K562 (cell line): ENCODE measurements at regions not wholly inside any gene's neighbourhood (a gene's known extent, or its start where the extent isn't known, plus 50 kb on each side); places are given as distances from the start of the nearest gene placed in this dataset.

Source experiments
- CREB1 ChIP-seq, 2 experiments: sonication (generic) in 1 of 2; formaldehyde crosslinking in 1 of 2; IDR thresholded peaks; 2 replicates each; pipeline versions ENCODE4 v1.6.1 to v1.8.0; 2012 to 2022; ENCODE audit warnings: inconsistent platforms in 1 of 2, mild to moderate bottlenecking in 1 of 2, missing genetic modification reagents in 1 of 2, moderate library complexity in 1 of 2
- CREM ChIP-seq: IDR thresholded peaks from 2 replicates; pipeline ENCODE4 v1.6.1; 2014; ENCODE audit warnings: antibody characterized with exemption, low read depth
- FOXK1 ChIP-seq: sonication (generic); formaldehyde crosslinking; IDR thresholded peaks from 2 replicates; pipeline ENCODE4 v1.8.0; 2022; ENCODE audit warnings: missing genetic modification reagents, mild to moderate bottlenecking, borderline replicate concordance
- HEY1 ChIP-seq: fragments of 250-450 bp; sonication (Bioruptor Pico); IDR thresholded peaks from 2 replicates; pipeline ENCODE4 v1.5.0; 2020; ENCODE audit warnings: mild to moderate bottlenecking, moderate library complexity, borderline replicate concordance
- HSF4 ChIP-seq: fragments of 250-450 bp; sonication (Bioruptor Pico); IDR thresholded peaks from 2 replicates; pipeline ENCODE4 v2.1.2; 2022; ENCODE audit warnings: mild to moderate bottlenecking, moderate library complexity, borderline replicate concordance
- LEF1 ChIP-seq: fragments of 450-650 bp; IDR thresholded peaks from 2 replicates; pipeline ENCODE4 v1.6.1; 2016; ENCODE audit warnings: mild to moderate bottlenecking
- MTA3 ChIP-seq: fragments of 450-650 bp; formaldehyde crosslinking; IDR thresholded peaks from 2 replicates; pipeline ENCODE4 v1.6.1; 2017; ENCODE audit warnings: mild to moderate bottlenecking, borderline replicate concordance
- NCOA1 ChIP-seq: fragments of 450-650 bp; IDR thresholded peaks from 2 replicates; pipeline ENCODE4 v1.6.1; 2016; ENCODE audit warnings: low read depth
- RAD21 ChIP-seq, 2 experiments: fragments of 250-450 bp in 1 of 2; fragments of 450-650 bp in 1 of 2; sonication (Bioruptor Pico) in 1 of 2; formaldehyde crosslinking in 1 of 2; IDR thresholded peaks in 1 of 2; conservative IDR thresholded peaks in 1 of 2; 2 replicates each; pipeline versions ENCODE4 v1.4.0 to v1.8.0; 2020 to 2022; ENCODE audit warnings: mild to moderate bottlenecking in 2 of 2, moderate library complexity in 1 of 2
- SIRT6 ChIP-seq: IDR thresholded peaks from one replicate; pipeline ENCODE4 v1.6.1; 2012; ENCODE audit warnings: low read depth, mild to moderate bottlenecking, control low read depth, inconsistent platforms, low read length, moderate library complexity
- SLC30A9 ChIP-seq: fragments of 250-450 bp; sonication (Bioruptor Pico); IDR thresholded peaks from 2 replicates; pipeline ENCODE4 v1.8.0; 2022; ENCODE audit warnings: mild to moderate bottlenecking, moderate library complexity
- SMARCE1 ChIP-seq: fragments of 450-650 bp; IDR thresholded peaks from 2 replicates; pipeline ENCODE4 v1.7.1; 2016; ENCODE audit warnings: mild to moderate bottlenecking
- SP2 ChIP-seq: IDR thresholded peaks from 2 replicates; pipeline ENCODE4 v1.6.1; 2011; ENCODE audit warnings: mild to moderate bottlenecking, low read depth, low read length, moderate library complexity; ENCODE audit not compliant: poor library complexity, severe bottlenecking; ENCODE audit errors: extremely low read depth
- USF1 ChIP-seq: sonication (generic); formaldehyde crosslinking; IDR thresholded peaks from 2 replicates; pipeline ENCODE4 v1.9.0; 2022; ENCODE audit warnings: mild to moderate bottlenecking, missing genetic modification reagents
- ZNF175 ChIP-seq: fragments of 200-800 bp; sonication (Bioruptor generic); IDR thresholded peaks from 2 replicates; pipeline ENCODE4 v1.6.1; 2016; ENCODE audit warnings: low read depth, mild to moderate bottlenecking, missing genetic modification characterization, missing compliant biosample characterization
- ZNF253 ChIP-seq: fragments of 250-450 bp; sonication (Bioruptor Pico); conservative IDR thresholded peaks from 2 replicates; pipeline ENCODE4 v1.6.1; 2021; ENCODE audit warnings: mild to moderate bottlenecking
- ZNF3 ChIP-seq: fragments of 250-450 bp; sonication (Bioruptor Pico); IDR thresholded peaks from 2 replicates; pipeline ENCODE4 v1.5.0; 2021; ENCODE audit warnings: mild to moderate bottlenecking, moderate library complexity
- ZNF324 ChIP-seq: fragments of 250-450 bp; sonication (Bioruptor Pico); IDR thresholded peaks from 2 replicates; pipeline ENCODE4 v1.4.0; 2020; ENCODE audit warnings: mild to moderate bottlenecking
- ZNF431 ChIP-seq: sonication (generic); formaldehyde crosslinking; IDR thresholded peaks from 2 replicates; pipeline ENCODE4 v1.8.0; 2022; ENCODE audit warnings: mild to moderate bottlenecking, missing genetic modification reagents
- ZNF551 ChIP-seq: fragments of 250-450 bp; sonication (Bioruptor Pico); IDR thresholded peaks from 2 replicates; pipeline ENCODE4 v1.5.0; 2021; ENCODE audit warnings: mild to moderate bottlenecking, moderate library complexity
- ZNF584 ChIP-seq: fragments of 200-800 bp; sonication (Bioruptor generic); IDR thresholded peaks from 2 replicates; pipeline ENCODE4 v1.6.1; 2016; ENCODE audit warnings: low read depth, mild to moderate bottlenecking, missing genetic modification characterization, missing compliant biosample characterization
- ZNF695 ChIP-seq: fragments of 450-650 bp; formaldehyde crosslinking; IDR thresholded peaks from 2 replicates; pipeline ENCODE4 v1.4.0; 2020; ENCODE audit warnings: mild to moderate bottlenecking, moderate library complexity
- ZNF780A ChIP-seq: fragments of 250-450 bp; sonication (Bioruptor Pico); IDR thresholded peaks from 2 replicates; pipeline ENCODE4 v1.5.0; 2021; ENCODE audit warnings: mild to moderate bottlenecking
- TF ChIP-seq, protein P1 (sequence below), 3 experiments: fragments of 200-800 bp in 1 of 3; fragments of 250-450 bp in 1 of 3; fragments of 450-650 bp in 1 of 3; sonication (Bioruptor Pico) in 1 of 3; sonication (Bioruptor generic) in 1 of 3; formaldehyde crosslinking in 1 of 3; IDR thresholded peaks; 2 replicates each; pipeline versions ENCODE4 v1.6.1 to v1.8.0; 2016 to 2022; ENCODE audit warnings: mild to moderate bottlenecking in 2 of 3, missing genetic modification characterization in 2 of 3, missing compliant biosample characterization in 1 of 3, moderate library complexity in 1 of 3

DNA sequence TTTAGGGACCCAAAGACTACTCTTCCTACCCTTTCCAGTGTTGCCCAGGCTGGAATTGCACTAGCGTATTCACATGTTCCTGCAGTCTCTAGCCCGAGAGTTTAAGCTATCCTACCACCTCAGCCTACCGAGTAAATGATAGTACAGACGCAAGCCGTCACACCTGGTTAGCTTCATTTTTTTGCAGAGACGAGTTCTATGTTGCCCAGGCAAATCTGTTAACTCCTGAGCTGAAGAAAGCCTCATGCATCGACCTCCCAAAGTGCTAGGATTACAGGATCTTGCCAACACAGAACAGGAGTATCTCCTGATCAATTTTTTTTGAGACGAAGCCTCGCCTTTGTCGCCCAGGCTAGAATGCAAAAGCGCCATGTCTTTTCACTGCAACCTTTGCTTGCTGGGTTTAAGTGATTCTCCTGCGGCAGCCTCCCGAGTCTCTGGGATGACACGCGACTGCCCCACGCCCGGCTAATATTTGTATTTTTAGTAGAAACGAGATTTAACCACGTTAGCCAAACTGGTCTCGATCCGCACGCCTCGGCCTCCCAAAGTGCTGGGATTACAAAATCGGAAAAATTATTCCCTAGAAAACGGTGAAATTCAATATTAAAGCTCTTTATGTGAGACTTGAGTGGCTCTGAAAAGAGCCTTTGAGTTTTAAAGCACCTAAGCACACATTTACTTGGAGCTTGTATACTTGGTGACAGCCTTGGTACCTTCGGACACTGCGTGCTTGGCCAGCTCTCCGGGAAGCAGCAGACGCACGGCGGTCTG, 128.5 kb downstream of the HFE start (continued):
- TF ChIP-seq ZNF253 (CRISPR knock-in tag) (peak; percentile 64; the same call in 1 of the 2 replicates), ZNF551 (CRISPR knock-in tag) (peak; percentile 38), SIRT6 (no peak), CREM (no peak), ZNF780A (no peak), ZNF175 (0 out of 2 replicates have a peak, but pooled peaks have one; percentile 3), NCOA1 (0 out of 2 replicates have a peak, but pooled peaks have one; percentile 52), ZNF324 (CRISPR knock-in tag) (0 out of 2 replicates have a peak, but pooled peaks have one; percentile 3), MTA3 (0 out of 2 replicates have a peak, but pooled peaks have one; percentile 72), FOXK1 (CRISPR knock-in tag) (no peak), SMARCE1 (no peak), USF1 (CRISPR knock-in tag) (0 out of 2 replicates have a peak, but pooled peaks have one; percentile 37), RAD21 (CRISPR knock-in tag; conservative IDR thresholded peaks at IDR 0.05 in 1 of 2, IDR thresholded peaks at IDR 0.05 in 1 of 2) (no peak), SLC30A9 (CRISPR knock-in tag) (no peak), ZNF431 (CRISPR knock-in tag) (no peak; the same call in none of the 2 replicates), ZNF3 (CRISPR knock-in tag) (no peak), LEF1 (no peak), HEY1 (CRISPR knock-in tag) (0 out of 2 replicates have a peak, but pooled peaks have one; percentile 7), ZNF584 (CRISPR knock-in tag) (no peak), HSF4 (CRISPR knock-in tag) (no peak), ZNF695 (CRISPR knock-in tag) (no peak), SP2 (no peak), CREB1 (IDR thresholded peaks at IDR 0.05) (no peak; the same call in 1 of the 2 replicates), CREB1 (CRISPR knock-in tag; IDR thresholded peaks at IDR 0.05) (peak; percentile 56)
- TF ChIP-seq, protein P1, sequence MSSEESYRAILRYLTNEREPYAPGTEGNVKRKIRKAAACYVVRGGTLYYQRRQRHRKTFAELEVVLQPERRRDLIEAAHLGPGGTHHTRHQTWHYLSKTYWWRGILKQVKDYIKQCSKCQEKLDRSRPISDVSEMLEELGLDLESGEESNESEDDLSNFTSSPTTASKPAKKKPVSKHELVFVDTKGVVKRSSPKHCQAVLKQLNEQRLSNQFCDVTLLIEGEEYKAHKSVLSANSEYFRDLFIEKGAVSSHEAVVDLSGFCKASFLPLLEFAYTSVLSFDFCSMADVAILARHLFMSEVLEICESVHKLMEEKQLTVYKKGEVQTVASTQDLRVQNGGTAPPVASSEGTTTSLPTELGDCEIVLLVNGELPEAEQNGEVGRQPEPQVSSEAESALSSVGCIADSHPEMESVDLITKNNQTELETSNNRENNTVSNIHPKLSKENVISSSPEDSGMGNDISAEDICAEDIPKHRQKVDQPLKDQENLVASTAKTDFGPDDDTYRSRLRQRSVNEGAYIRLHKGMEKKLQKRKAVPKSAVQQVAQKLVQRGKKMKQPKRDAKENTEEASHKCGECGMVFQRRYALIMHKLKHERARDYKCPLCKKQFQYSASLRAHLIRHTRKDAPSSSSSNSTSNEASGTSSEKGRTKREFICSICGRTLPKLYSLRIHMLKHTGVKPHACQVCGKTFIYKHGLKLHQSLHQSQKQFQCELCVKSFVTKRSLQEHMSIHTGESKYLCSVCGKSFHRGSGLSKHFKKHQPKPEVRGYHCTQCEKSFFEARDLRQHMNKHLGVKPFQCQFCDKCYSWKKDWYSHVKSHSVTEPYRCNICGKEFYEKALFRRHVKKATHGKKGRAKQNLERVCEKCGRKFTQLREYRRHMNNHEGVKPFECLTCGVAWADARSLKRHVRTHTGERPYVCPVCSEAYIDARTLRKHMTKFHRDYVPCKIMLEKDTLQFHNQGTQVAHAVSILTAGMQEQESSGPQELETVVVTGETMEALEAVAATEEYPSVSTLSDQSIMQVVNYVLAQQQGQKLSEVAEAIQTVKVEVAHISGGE (CRISPR knock-in tag; IDR thresholded peaks at IDR 0.05) = no peak
